H9 (cell line): ENCODE measurements at regions not wholly inside any gene's neighbourhood (a gene's known extent, or its start where the extent isn't known, plus 50 kb on each side); places are given as distances from the start of the nearest gene placed in this dataset.

ENCODE experiments used
- DNase-seq: peaks from one replicate; pipeline ENCODE4 v3.0.0-alpha.2; 2017
- H2AFZ ChIP-seq: one replicate; pipeline ENCODE4 v1.6.1; 2013; ENCODE audit warnings: mild to moderate bottlenecking, low read length, control low read depth, moderate library complexity
- H2AK5ac ChIP-seq: 2 replicates; pipeline ENCODE4 v1.6.1; 2013; ENCODE audit warnings: low read length, control low read depth, mixed read lengths; ENCODE audit not compliant: insufficient read length
- H2BK120ac ChIP-seq: one replicate; pipeline ENCODE4 v1.6.1; 2013; ENCODE audit warnings: low read depth, mild to moderate bottlenecking, low read length, control low read depth, inconsistent platforms; ENCODE audit not compliant: poor library complexity, severe bottlenecking
- H2BK12ac ChIP-seq: 2 replicates; pipeline ENCODE4 v1.6.1; 2013; ENCODE audit warnings: low read length, control low read depth, mixed read lengths, low read depth; ENCODE audit not compliant: insufficient read length
- H2BK15ac ChIP-seq: 2 replicates; pipeline ENCODE4 v1.6.1; 2013; ENCODE audit warnings: low read depth, low read length, control low read depth
- H2BK20ac ChIP-seq: one replicate; pipeline ENCODE4 v1.6.1; 2013; ENCODE audit warnings: low read depth, mild to moderate bottlenecking, low read length, control low read depth, inconsistent platforms; ENCODE audit not compliant: poor library complexity, severe bottlenecking
- H2BK5ac ChIP-seq: 2 replicates; pipeline ENCODE4 v1.6.1; 2013; ENCODE audit warnings: low read length, control low read depth, mixed read lengths; ENCODE audit not compliant: insufficient read length
- H3K14ac ChIP-seq: 2 replicates; pipeline ENCODE4 v1.6.1; 2013; ENCODE audit warnings: low read length, control low read depth; ENCODE audit not compliant: insufficient read depth
- H3K18ac ChIP-seq: 2 replicates; pipeline ENCODE4 v1.6.1; 2013; ENCODE audit warnings: low read depth, mild to moderate bottlenecking, mixed read lengths, low read length, control low read depth; ENCODE audit not compliant: insufficient read length
- H3K23ac ChIP-seq: 2 replicates; pipeline ENCODE4 v1.6.1; 2013; ENCODE audit warnings: low read length, control low read depth, mixed read lengths, low read depth; ENCODE audit not compliant: insufficient read length
- H3K23me2 ChIP-seq: 2 replicates; pipeline ENCODE4 v1.6.1; 2013; ENCODE audit warnings: low read depth, mild to moderate bottlenecking, mixed read lengths, low read length, control low read depth; ENCODE audit not compliant: insufficient read length, poor library complexity, severe bottlenecking
- H3K27ac ChIP-seq: 2 replicates; pipeline ENCODE4 v1.5.1; 2013; ENCODE audit warnings: low read length, control low read depth, mixed read lengths, low read depth; ENCODE audit not compliant: insufficient read length
- H3K27me3 ChIP-seq: 2 replicates; pipeline ENCODE4 v1.6.1; 2013; ENCODE audit warnings: low read length, control low read depth, inconsistent platforms; ENCODE audit not compliant: insufficient read depth
- H3K4ac ChIP-seq: 2 replicates; pipeline ENCODE4 v1.6.1; 2013; ENCODE audit warnings: low read depth, mild to moderate bottlenecking, control low read depth, inconsistent platforms, low read length, moderate library complexity
- H3K4me1 ChIP-seq: 2 replicates; pipeline ENCODE4 v1.6.1; 2013; ENCODE audit warnings: low read length, control low read depth, inconsistent platforms; ENCODE audit not compliant: insufficient read depth
- H3K4me2 ChIP-seq: 2 replicates; pipeline ENCODE4 v1.6.1; 2013; ENCODE audit warnings: low read length, control low read depth, mixed read lengths; ENCODE audit not compliant: insufficient read length, insufficient read depth
- H3K56ac ChIP-seq: 2 replicates; pipeline ENCODE4 v1.6.1; 2013; ENCODE audit warnings: low read depth, mild to moderate bottlenecking, mixed read lengths, low read length, control low read depth; ENCODE audit not compliant: insufficient read length
- H3K79me1 ChIP-seq: 2 replicates; pipeline ENCODE4 v1.6.1; 2013; ENCODE audit warnings: low read depth, mild to moderate bottlenecking, moderate library complexity, low read length, control low read depth, inconsistent platforms; ENCODE audit not compliant: insufficient read depth, poor library complexity, severe bottlenecking
- H3K79me2 ChIP-seq: 2 replicates; pipeline ENCODE4 v1.6.1; 2013; ENCODE audit warnings: low read length, control low read depth, inconsistent platforms; ENCODE audit not compliant: insufficient read depth
- H3K9ac ChIP-seq: 2 replicates; pipeline ENCODE4 v1.6.1; 2013; ENCODE audit warnings: low read length, control low read depth, mixed read lengths; ENCODE audit not compliant: insufficient read length; ENCODE audit errors: extremely low read depth
- H3K9me3 ChIP-seq: one replicate; pipeline ENCODE4 v1.6.1; 2013; ENCODE audit warnings: low read depth, low read length, inconsistent platforms; ENCODE audit not compliant: control insufficient read depth
- H3T11ph ChIP-seq: one replicate; pipeline ENCODE4 v1.6.1; 2013; ENCODE audit warnings: mild to moderate bottlenecking, low read length, control low read depth, inconsistent platforms
- H4K20me1 ChIP-seq: one replicate; pipeline ENCODE4 v1.6.1; 2013; ENCODE audit not compliant: control insufficient read depth, insufficient read length, insufficient read depth
- H4K5ac ChIP-seq: 2 replicates; pipeline ENCODE4 v1.6.1; 2013; ENCODE audit warnings: low read depth, mild to moderate bottlenecking, mixed read lengths, low read length, control low read depth; ENCODE audit not compliant: insufficient read length
- H4K8ac ChIP-seq: replicated peaks from 2 replicates; pipeline ENCODE4 v1.6.1; 2013; ENCODE audit warnings: low read length, control low read depth, mixed read lengths, low read depth; ENCODE audit not compliant: insufficient read length
- H4K91ac ChIP-seq: 2 replicates; pipeline ENCODE4 v1.6.1; 2013; ENCODE audit warnings: low read depth, mild to moderate bottlenecking, moderate library complexity, mixed read lengths, low read length, control low read depth; ENCODE audit not compliant: insufficient read length
- H3K27ac Mint-ChIP-seq, 3 experiments: 2 replicates in 2 of 3; 3 replicates in 1 of 3; pipeline ENCODE4 v1.8.0; 2020 to 2021; ENCODE audit warnings: mixed read lengths in 3 of 3, mild to moderate bottlenecking in 1 of 3, moderate library complexity in 1 of 3
- H3K27me3 Mint-ChIP-seq: 2 replicates; pipeline ENCODE4 v1.8.0; 2021; ENCODE audit warnings: low read depth, mild to moderate bottlenecking, moderate library complexity, mixed read lengths
- H3K36me3 Mint-ChIP-seq, 3 experiments: 2 replicates in 2 of 3; 3 replicates in 1 of 3; pipeline ENCODE4 v1.8.0; 2020 to 2021; ENCODE audit warnings: low read depth in 3 of 3, mixed read lengths in 3 of 3; ENCODE audit not compliant: insufficient read depth in 1 of 3
- H3K4me1 Mint-ChIP-seq, 2 experiments: 2 replicates each; pipeline ENCODE4 v1.8.0; 2020; ENCODE audit warnings: mixed read lengths in 2 of 2
- H3K4me3 Mint-ChIP-seq, 2 experiments: 2 replicates in 1 of 2; 3 replicates in 1 of 2; pipeline ENCODE4 v1.8.0; 2020 to 2021; ENCODE audit warnings: mild to moderate bottlenecking in 2 of 2, mixed read lengths in 2 of 2, moderate library complexity in 1 of 2
- H3K9me3 Mint-ChIP-seq, 2 experiments: 2 replicates in 1 of 2; 3 replicates in 1 of 2; pipeline ENCODE4 v1.8.0; 2020; ENCODE audit warnings: mild to moderate bottlenecking in 2 of 2, mixed read lengths in 2 of 2, moderate library complexity in 1 of 2
- CTCF ChIP-seq: fragments of 200-600 bp; sonication (generic); conservative IDR thresholded peaks from 3 replicates; pipeline ENCODE4 v1.8.0; 2021; ENCODE audit warnings: antibody characterized with exemption, mild to moderate bottlenecking
- WGBS: extraction: QIAGEN DNeasy Blood & Tissue Kit; methylation state at CpG from one replicate; pipeline ENCODE4 v1.1.7; 2013; ENCODE audit warnings: missing lambda C conversion rate, low lambda C conversion rate, mixed read lengths; ENCODE audit not compliant: insufficient read length; ENCODE audit errors: extremely low coverage; 5-methylcytosine and 5-hydroxymethylcytosine counted together

- Mint-ChIP-seq H3K4me1 (peaks cover 2 to 10% of the 10 kb centered on the region in 2 experiments; a peak in 2 of 4 replicates), H3K9me3 (no peaks in the 10 kb centered on the region), H3K36me3 (no peaks in the 10 kb centered on the region), H3K4me3 (no peak overlapping the region), H3K27ac (no peak overlapping the region), H3K27me3 (peaks cover 2% of the 10 kb centered on the region)
- H3K27ac ChIP-seq = no peak overlapping the region
- H2AFZ ChIP-seq = no peak overlapping the region
- H3K4me2 ChIP-seq = no peak overlapping the region
- no peak overlapping the region for H3K9ac ChIP-seq
- no peaks in the 10 kb centered on the region for H3K79me2 ChIP-seq
- no peak overlapping the region for H4K5ac ChIP-seq
- H3K4ac ChIP-seq = no peak overlapping the region
- H3K14ac ChIP-seq = no peak overlapping the region
- H4K20me1 ChIP-seq = no peaks in the 10 kb centered on the region
- no peak overlapping the region for H2BK20ac ChIP-seq
- H3K4me1 ChIP-seq = no peaks in the 10 kb centered on the region
- no peak overlapping the region for H3K18ac ChIP-seq
- no peaks in the 10 kb centered on the region for H3K79me1 ChIP-seq
- H2BK5ac ChIP-seq = no peak overlapping the region
- WGBS = no CpG with 5 or more reads among the region's 1 CpG
- no peaks in the 10 kb centered on the region for H3K9me3 ChIP-seq
- no peak overlapping the region for H2BK15ac ChIP-seq
- H3K23ac ChIP-seq = no peak overlapping the region
- H4K91ac ChIP-seq = no peak overlapping the region
- H2BK12ac ChIP-seq = no peak overlapping the region
- no peak for TF ChIP-seq CTCF
- no peak overlapping the region for H3K56ac ChIP-seq
- H2AK5ac ChIP-seq = no peak overlapping the region
- H4K8ac ChIP-seq = no peak overlapping the region
- H3T11ph ChIP-seq = no peak overlapping the region
- H3K23me2 ChIP-seq = no peaks in the 10 kb centered on the region
- H2BK120ac ChIP-seq = no peak overlapping the region
- DNase-seq = no peak
- H3K27me3 ChIP-seq = no peaks in the 10 kb centered on the region
Observed at GRCh38 chr3:3504686-3505085, 294.5 kb upstream of the LRRN1 start.
